Central memory CD4-positive, alpha-beta T cell (primary cell): ENCODE measurements at regions not wholly inside any gene's neighbourhood (a gene's known extent, or its start where the extent isn't known, plus 50 kb on each side); places are given as distances from the start of the nearest gene placed in this dataset.
A peak's percentile ranks its signal among the peaks of the same experiment; 100 is the strongest.

Source experiments
- DNase-seq: peaks from one replicate; pipeline ENCODE4 v3.0.0; 2022

- DNase-seq = no peak
These were observed 97.2 kb downstream of the TRIM36 start for GRCh38 chr5:115072266-115073064.

- DNase-seq = no peak
These were observed 99.0 kb downstream of the TRIM36 start for GRCh38 chr5:115070737-115071136.

GRCh38 chr5:115069087-115069968 lies 100.4 kb downstream of the TRIM36 start:
- DNase-seq = no peak

- DNase-seq = peak; percentile 11
These were observed 101.2 kb downstream of the TRIM36 start for GRCh38 chr5:115068239-115069086.

GRCh38 chr5:115064380-115064779 lies 105.3 kb downstream of the TRIM36 start:
- no peak for DNase-seq

- no peak for DNase-seq
These were observed 115.2 kb downstream of the TRIM36 start for GRCh38 chr5:115054387-115054951.

GRCh38 chr5:115052948-115053347 lies 116.8 kb downstream of the TRIM36 start:
- DNase-seq = no peak

- no peak for DNase-seq
These were observed 118.8 kb downstream of the TRIM36 start for GRCh38 chr5:115050866-115051265.

- no peak for DNase-seq
These were observed 135.8 kb downstream of the TRIM36 start for GRCh38 chr5:115033861-115034260.

GRCh38 chr5:115028557-115028956 lies 141.2 kb downstream of the TRIM36 start:
- DNase-seq = no peak

- DNase-seq = no peak
These were observed 144.8 kb downstream of the TRIM36 start for GRCh38 chr5:115024922-115025321.

GRCh38 chr5:115022303-115022702 lies 147.4 kb downstream of the TRIM36 start:
- no peak for DNase-seq

- DNase-seq = no peak
These were observed 153.1 kb downstream of the TRIM36 start for GRCh38 chr5:115016646-115017045.

- DNase-seq = no peak
These were observed 170.5 kb downstream of the TRIM36 start for GRCh38 chr5:114999176-114999575.

- DNase-seq = no peak
These were observed 180.2 kb downstream of the TRIM36 start for GRCh38 chr5:114989512-114989911.

GRCh38 chr5:114988096-114988495 lies 181.6 kb downstream of the TRIM36 start:
- no peak for DNase-seq

GRCh38 chr5:114984796-114985195 lies 184.9 kb downstream of the TRIM36 start:
- DNase-seq = no peak

GRCh38 chr5:114981111-114981510 lies 188.6 kb downstream of the TRIM36 start:
- no peak for DNase-seq

- DNase-seq = no peak
These were observed 191.6 kb downstream of the TRIM36 start for GRCh38 chr5:114977979-114978573.

GRCh38 chr5:114969482-114969881 lies 200.2 kb downstream of the TRIM36 start:
- no peak for DNase-seq

GRCh38 chr5:114957384-114957783 lies 212.3 kb downstream of the TRIM36 start:
- no peak for DNase-seq

- no peak for DNase-seq
These were observed 216.1 kb downstream of the TRIM36 start for GRCh38 chr5:114953565-114953964.
